ENCODE measurements at regions not wholly inside any gene's neighbourhood (a gene's known extent, or its start where the extent isn't known, plus 50 kb on each side); places are given as distances from the start of the nearest gene placed in this dataset.

DNA sequence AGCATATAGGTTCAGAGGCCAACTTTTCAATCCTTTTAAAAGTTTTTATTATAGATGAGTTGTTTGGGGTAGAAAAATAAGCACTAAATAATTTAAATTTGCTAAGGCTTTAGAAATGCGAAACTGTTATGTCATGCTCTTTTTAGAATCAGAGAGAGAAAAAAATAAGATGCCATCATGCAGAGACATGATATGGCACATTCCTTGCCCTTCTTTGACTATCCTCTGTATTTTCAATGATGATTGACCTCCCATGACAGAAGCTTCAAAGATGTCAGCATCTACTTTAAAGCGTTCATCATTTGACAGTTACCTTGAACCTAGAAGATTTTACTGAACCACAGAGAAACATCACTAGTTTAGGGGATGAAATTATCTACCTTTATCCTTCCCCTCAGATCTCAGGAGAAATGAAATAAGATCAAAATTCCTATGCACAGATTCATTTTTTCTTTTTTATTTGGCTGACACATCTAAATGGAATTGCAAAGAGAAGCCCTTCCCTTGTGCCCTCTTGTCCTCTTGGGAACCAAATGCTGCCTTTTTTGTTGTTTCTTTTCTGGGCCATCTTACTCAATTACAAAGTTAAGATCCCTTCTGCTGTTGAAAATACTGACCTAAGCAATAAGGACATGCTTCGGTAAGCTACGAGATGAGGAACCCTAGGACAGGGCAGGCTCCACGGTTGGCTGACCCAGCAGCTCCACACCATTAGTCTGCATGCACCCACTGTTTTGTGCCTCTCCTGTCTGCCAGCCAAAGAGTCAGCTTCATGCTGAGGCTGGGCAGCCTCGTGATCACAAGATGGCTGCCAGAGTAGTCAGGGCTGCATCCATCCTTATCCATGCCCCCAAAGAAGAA is 289.7 kb upstream of the TPM1 start:
- CTCF ChIA-PET: interaction anchor here (5.8 kb wide), 1 partner anchor 10 kb away, joined by 35 read pairs; no protein-coding TSS in a partner anchor
- Histone ChIP-seq H3K4me3 (ENCODE audit: low read depth, low read length) (no peak overlapping the region), H3K27me3 (ENCODE audit: control insufficient read depth, insufficient read depth, low read length) (no peaks in the 10 kb centered on the region), H3K36me3 (ENCODE audit: control insufficient read depth, insufficient read depth, low read length) (no peaks in the 10 kb centered on the region)
- POLR2A ChIA-PET: no interaction called here
- no peak for DNase-seq (ENCODE audit: low read depth)
- TF ChIP-seq, protein P1, sequence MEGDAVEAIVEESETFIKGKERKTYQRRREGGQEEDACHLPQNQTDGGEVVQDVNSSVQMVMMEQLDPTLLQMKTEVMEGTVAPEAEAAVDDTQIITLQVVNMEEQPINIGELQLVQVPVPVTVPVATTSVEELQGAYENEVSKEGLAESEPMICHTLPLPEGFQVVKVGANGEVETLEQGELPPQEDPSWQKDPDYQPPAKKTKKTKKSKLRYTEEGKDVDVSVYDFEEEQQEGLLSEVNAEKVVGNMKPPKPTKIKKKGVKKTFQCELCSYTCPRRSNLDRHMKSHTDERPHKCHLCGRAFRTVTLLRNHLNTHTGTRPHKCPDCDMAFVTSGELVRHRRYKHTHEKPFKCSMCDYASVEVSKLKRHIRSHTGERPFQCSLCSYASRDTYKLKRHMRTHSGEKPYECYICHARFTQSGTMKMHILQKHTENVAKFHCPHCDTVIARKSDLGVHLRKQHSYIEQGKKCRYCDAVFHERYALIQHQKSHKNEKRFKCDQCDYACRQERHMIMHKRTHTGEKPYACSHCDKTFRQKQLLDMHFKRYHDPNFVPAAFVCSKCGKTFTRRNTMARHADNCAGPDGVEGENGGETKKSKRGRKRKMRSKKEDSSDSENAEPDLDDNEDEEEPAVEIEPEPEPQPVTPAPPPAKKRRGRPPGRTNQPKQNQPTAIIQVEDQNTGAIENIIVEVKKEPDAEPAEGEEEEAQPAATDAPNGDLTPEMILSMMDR (IDR thresholded peaks at IDR 0.05; ENCODE audit: insufficient read depth, low read depth, low read length): no peak

DNA sequence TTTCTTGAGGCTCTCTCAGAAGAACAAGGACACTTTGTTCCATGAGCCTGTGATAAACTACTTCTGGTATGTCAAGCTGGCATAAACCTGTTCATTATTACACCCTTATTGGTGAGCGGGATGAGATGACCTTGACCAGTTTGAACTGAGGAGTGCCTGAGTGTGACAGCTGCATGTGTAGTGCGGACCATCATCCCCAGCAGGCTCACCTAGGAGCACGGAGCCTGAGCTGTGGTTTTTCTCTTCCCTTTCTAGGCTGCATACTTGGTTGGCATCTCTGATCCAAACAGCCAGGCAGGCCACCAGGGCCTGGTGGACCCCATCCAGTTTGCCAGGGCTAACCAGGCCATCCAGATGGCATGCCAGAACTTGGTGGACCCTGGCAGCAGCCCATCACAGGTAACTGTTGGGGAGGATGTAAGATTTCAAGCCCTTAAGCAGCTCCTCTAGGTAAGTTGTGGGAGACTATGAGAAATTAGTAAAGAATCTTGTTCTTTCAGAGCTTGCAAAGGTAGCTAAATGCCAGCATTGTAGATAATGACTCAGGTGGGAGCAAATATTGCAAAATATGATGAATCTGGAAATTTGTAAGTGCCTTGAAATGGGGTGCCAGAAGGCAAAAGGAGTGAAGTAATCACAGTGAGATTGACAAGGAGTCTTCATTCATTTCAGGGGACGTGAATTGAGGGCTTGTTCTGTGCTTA is 288.9 kb upstream of the TPM1 start:
- TF ChIP-seq, protein P1 (IDR thresholded peaks at IDR 0.05; ENCODE audit: insufficient read depth, low read depth, low read length): no peak
- ChIA-PET CTCF (interaction anchor here (5.8 kb wide), 1 partner anchor 11 kb away, joined by 35 read pairs; no protein-coding TSS in a partner anchor), POLR2A (interaction anchor here (0.5 kb wide), 1 partner anchor 34 kb away, joined by 8 read pairs; no protein-coding TSS in a partner anchor)

DNA sequence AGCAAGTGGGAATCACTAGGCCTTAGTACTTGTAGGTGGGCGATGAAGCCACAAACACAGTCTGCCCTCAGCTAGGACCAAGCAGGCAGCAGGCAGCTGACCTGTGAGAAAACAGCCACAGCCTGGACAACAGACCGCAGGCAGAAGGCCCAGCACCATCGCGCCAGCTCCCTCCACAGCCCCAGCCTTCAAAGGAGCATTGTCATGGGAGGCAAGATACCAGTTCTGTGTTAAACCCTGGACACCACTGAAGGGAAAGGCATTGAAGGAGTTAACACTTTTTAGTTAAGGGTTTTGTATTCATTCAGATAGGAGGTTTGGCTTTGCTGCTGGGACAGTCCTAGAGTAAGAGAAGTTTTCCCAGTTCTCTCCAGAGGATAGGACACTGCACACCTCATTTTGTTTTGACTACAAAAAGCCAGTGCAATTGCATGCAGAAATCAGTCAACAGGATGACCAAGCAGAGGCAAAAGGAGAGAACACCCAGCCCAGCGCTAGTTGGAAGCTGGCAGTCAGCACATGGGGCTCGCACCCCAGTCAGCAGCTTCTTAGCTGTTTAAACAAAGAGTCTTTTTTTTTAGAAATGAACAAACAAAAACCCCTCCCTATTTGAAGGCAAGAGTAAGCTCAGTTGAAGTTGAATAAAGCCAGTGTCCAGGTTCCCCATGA is 286.1 kb upstream of the TPM1 start:
- Histone ChIP-seq H3K36me3 (ENCODE audit: control insufficient read depth, insufficient read depth, low read length) (no peaks in the 10 kb centered on the region), H3K4me3 (ENCODE audit: low read depth, low read length) (no peak overlapping the region), H3K27me3 (ENCODE audit: control insufficient read depth, insufficient read depth, low read length) (no peaks in the 10 kb centered on the region)
- POLR2A ChIA-PET: no interaction called here
- CTCF ChIA-PET: interaction anchor here (1.0 to 3.4 kb wide), 4 partner anchors 9 to 331 kb away, joined by 3 to 28 read pairs (median 6); no protein-coding TSS in a partner anchor
- TF ChIP-seq, protein P1 (IDR thresholded peaks at IDR 0.05; ENCODE audit: insufficient read depth, low read depth, low read length): no peak
- no peak for DNase-seq (ENCODE audit: low read depth)

More for the DNA sequence above, 288.9 kb upstream of the TPM1 start:
- Histone ChIP-seq H3K36me3 (ENCODE audit: control insufficient read depth, insufficient read depth, low read length) (no peaks in the 10 kb centered on the region), H3K27me3 (ENCODE audit: control insufficient read depth, insufficient read depth, low read length) (no peaks in the 10 kb centered on the region), H3K4me3 (ENCODE audit: low read depth, low read length) (no peak overlapping the region)
- no peak for DNase-seq (ENCODE audit: low read depth)

DNA sequence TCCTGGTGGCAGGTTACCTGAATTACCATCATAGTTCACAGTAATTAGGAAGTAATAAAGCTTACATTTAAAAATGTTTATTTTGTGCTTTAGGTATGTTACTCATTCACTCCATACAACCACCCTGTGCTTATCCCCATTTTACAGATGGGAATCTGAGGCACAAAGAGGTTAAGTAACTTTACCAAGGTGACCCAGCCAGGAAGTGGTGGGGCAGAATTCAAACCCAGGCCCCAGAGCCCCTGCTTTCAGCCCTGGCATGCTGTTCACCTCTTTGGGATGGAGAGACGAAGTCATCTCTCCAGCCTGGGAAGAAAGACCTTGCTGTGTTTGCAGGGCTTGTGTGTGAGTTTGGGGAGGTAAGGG is 285.6 kb upstream of the TPM1 start:
- Histone ChIP-seq H3K27me3 (ENCODE audit: control insufficient read depth, insufficient read depth, low read length) (no peaks in the 10 kb centered on the region), H3K36me3 (ENCODE audit: control insufficient read depth, insufficient read depth, low read length) (no peaks in the 10 kb centered on the region), H3K4me3 (ENCODE audit: low read depth, low read length) (no peak overlapping the region)
- POLR2A ChIA-PET: interaction anchor here (0.8 kb wide), 1 partner anchor 263 kb away, joined by 3 read pairs; no protein-coding TSS in a partner anchor
- CTCF ChIA-PET: interaction anchor here (1.0 to 3.4 kb wide), 4 partner anchors 9 to 332 kb away, joined by 3 to 28 read pairs (median 6); no protein-coding TSS in a partner anchor
- no peak for DNase-seq (ENCODE audit: low read depth)
- TF ChIP-seq, protein P1 (IDR thresholded peaks at IDR 0.05; ENCODE audit: insufficient read depth, low read depth, low read length): no peak
